ENCODE measurements at regions not wholly inside any gene's neighbourhood (a gene's known extent, or its start where the extent isn't known, plus 50 kb on each side); places are given as distances from the start of the nearest gene placed in this dataset.

- DNase-seq: no peak
Measured at GRCh38 chr6:156182356-156182755, 594.8 kb upstream of the ARID1B start.

GRCh38 chr6:156181506-156181905 lies 595.7 kb upstream of the ARID1B start:
- DNase-seq: no peak

DNA sequence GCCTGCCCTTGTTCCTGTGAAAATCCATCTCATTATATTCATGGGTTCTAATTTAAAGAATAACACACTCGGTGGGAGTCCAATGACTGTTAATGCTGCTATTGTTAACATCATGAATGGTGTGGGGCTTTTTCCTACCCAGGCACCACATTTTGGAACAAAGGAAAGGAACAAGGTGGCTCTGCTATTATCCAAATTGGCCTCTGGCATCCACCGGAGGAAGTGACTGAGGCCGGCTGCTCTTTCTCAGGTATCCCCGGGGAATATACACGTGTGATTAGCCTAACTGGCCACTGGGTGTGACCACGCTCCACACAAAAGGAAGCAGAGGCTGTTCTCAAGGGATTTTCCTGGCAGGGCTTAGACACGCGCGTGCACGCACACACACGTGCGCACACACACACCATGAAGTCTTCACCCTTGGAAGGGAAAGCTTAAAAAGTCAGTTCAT lies 601.2 kb upstream of the ARID1B start:
- DNase-seq: no peak

- no peak for DNase-seq
Measured at GRCh38 chr6:156175433-156175832, 601.7 kb upstream of the ARID1B start.

DNA sequence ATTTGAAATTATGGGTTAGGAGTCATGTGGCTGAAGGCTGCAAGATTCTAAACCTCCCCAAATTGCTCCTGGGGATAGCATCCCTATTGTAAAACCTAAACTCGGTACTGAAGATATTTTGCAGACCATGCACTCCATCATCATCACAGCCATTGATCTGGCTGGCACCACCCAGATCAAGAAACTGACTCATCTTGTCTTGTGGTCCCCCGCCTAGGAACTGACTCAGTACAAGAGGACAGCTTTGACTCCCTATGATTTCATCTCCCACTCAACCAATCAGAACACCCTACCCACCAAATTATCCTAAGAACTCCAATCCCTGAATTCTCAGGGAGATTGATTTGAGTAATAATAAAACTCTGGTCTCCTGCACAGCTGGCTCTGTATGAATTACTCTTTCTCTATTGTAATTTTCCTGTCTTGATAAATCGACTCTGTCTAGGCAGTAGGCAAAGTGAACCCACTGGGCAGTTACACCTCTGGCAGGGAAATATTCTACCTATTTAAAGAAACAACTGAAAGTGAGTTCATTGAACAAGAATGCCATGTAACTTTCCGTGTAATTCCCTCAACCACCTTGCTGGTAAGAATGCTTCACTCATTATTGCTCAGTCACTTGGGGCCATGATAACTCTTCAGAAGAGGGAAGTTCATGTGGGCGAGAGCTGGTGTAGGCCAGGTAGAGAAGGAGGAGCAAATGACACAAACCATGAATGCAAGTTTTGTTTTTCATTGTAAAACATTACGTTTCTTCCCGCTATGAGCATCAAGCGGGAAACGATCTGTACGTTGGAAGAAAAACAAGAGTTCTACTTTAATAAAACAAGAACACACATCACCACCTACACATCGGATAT lies 602.9 kb upstream of the ARID1B start:
- no peak for DNase-seq

GRCh38 chr6:156169371-156169770 lies 607.8 kb upstream of the ARID1B start:
- no peak for DNase-seq

DNA sequence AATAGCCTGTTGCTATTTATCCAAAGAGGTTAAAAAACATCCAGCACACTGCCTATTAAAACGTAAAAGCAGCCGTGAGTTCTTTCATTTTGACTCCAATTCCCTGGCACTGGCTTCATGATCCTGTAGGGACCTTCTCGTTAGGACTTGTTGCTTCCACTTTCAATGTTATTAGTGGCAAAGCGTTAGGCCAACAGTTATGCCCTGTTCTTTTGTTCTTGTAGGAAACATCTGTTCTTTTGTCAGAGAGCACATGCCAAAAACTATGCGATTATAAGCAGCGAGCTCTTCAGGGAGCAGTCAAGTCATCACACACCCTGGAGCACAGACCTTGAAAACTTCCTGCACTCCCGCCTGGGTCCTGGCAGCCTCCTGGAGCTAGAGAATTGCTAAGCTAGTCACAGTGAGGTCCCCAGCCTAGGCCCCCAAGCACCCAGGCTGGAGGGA lies 609.5 kb upstream of the ARID1B start:
- peak; percentile 70 for DNase-seq

DNA sequence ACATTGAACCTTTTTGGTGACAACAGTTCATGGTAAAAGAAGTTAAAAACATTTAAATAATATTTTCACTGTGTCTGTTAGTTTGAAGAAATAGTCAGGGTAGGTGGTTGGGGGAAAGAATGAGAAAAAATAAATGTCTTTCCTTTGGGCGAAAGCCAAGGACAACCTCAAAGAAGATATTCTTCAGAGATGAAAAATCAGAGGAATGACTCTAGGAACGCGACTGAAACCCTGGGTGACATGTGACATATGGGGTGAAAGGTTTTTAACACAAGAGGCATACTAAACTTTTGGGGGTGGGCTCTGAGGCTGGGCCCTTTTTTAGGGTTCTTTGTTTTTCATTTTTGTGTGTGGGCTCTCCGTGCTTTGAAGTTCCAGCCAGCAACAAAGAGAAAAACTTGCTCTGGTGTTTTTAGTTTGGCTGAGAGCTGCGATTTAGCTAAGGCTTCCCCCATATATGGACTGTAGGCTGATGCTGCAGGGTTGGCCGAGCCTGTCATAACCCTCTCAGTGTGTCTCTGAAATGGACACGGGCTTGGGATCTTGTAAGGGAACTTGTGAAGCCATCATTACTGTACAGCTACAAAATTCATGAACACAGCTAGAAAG lies 610.1 kb upstream of the ARID1B start:
- peak; percentile 68 for DNase-seq

DNA sequence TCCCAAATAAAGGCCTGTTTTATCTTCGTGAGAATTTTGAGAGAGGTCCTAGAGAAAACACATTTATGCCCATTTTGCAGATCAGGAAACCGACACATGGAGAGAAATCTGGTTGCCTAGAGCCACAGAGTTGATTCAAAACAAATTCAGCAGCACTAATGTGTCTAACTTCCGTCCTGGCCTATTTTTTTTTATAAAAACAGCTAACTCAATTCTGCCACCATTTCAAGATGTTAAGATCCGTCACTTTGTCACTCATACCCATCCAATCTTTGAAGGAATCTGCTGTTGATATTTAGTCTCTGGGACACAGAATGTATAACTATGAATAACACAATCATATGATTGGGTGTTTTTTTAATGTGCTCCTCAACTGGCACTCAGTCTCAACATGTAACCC lies 611.1 kb upstream of the ARID1B start:
- DNase-seq: no peak

GRCh38 chr6:156164701-156165452 lies 612.3 kb upstream of the ARID1B start:
- DNase-seq: no peak

- DNase-seq: no peak
Measured at GRCh38 chr6:156163311-156163710, 613.9 kb upstream of the ARID1B start.

GRCh38 chr6:156161471-156161870 lies 615.7 kb upstream of the ARID1B start:
- no peak for DNase-seq

DNA sequence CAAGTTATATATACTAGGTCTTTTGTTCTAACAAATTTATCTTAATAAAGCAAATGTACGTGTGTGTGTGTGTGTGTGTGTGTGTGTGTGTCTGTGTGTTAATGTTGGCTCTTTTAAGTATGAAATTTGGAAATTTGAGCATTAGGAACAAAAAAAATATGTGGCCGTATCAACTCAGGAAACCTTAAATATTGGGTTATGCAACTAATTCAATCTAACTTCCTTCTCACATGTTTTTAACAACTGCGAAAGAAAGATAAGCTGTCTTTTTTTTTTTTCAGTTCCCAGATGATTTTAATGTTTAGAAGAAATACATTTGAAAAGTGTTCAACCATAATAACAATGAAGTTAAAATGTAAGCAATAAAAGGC lies 616.4 kb upstream of the ARID1B start:
- DNase-seq: no peak

DNA sequence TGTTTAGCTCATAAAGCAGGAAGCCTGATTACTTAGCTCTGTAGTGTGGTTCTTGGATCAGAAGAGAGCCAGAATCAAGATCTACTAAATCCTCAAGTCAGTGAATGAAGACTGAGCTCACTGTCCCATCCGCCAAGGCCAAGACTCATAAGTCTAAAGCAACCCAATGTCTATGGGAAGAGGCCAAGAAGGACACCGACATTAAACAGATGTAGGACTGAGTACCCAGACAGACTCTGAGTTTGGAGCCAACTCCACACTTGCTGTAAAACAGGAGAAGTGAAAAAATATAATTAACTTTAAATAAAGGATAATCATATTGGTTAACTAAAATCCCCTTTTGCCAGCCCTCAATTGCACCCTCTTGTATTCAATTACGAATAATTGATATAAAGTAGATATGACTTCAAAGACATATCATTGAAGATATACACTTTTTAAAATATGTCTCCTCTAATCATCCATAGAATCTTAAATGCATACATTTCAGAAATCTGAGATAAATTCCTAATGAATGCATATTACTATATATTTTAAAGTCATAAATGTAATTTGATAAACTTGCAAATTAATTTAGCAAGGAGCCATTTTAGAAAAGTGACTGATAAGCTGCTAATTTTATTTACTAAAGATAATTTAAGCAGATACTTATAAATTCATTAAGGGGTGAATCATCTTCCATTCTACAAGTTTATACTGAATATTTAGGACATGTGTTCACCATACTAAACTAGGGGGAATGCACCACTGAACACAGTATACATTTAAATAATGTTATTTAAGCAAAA lies 617.0 kb upstream of the ARID1B start:
- no peak for DNase-seq

DNA sequence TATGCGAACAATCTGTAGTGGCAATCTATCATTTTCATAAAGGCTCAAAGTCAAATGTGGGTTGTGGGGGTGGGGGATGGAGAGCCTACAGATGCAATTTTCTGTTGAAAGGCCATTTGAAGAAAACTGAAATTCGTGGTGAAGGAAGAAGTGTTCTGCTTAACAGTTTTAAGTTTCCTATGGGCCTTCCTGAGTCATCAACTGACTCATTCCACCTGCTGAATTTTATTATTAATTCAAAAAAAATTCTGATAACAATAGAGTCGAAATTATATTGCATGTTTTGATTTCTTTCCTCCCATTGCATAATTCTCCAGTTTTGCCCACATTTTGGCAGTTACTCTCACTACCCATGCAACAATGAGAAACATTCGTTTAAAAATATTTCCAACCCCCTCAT lies 622.3 kb upstream of the ARID1B start:
- no peak for DNase-seq

GRCh38 chr6:156150391-156150790 lies 626.8 kb upstream of the ARID1B start:
- no peak for DNase-seq

- no peak for DNase-seq
Measured at GRCh38 chr6:156146891-156147290, 630.3 kb upstream of the ARID1B start.

DNA sequence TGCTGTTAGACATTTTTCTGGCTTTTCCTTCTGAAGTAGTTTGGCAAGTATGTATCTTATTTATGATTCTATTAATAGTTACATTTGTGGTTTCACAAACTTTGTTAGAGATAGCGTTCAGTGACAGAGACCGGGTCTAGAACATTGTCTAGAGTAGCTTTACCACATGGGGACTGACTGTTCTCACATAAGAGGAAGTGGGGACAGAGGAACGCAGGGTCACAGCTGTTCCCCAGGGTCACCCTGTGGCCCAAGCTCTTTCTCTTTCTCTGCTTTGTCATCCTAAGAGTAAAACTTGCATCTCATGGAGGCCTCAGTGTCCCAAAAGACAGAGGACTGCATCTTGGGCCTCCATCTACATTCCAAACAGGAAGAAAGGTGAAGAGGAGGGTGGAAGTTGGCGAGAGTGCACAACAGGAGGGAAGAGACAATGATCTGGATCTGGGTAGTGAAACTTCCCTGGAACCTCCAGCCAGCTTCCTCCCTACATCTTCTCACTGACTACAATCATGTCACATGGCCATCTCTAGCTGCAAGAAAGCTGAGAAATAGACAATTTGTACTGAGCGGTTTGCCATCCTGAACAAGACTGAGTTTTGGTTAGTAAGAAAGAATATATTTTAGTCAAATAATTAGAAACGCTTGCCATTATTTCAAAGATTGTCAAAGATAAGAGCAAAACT lies 645.8 kb upstream of the ARID1B start:
- DNase-seq: no peak

DNA sequence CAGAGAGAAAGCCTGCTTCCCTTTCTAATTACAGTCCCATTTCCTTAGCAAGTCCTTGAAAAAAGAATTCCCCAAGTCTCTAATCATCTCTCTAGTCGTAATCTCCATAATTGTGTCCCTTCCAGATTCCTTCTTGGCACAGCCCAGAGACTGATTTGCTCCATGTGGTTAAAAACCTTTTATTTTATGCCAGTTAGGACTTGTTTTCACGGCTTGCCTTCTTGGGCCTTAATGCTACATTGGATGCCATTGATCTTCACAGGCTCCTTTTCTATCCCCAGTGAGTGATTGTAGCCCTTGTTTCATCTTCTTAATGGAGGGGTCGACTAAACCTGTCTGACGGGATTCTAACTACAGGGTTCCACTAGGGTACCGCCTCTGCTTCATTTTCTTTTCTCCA lies 650.6 kb upstream of the ARID1B start:
- DNase-seq: no peak

- DNase-seq: no peak
Measured at GRCh38 chr6:156125844-156126243, 651.3 kb upstream of the ARID1B start.

- DNase-seq: no peak
Measured at GRCh38 chr6:156123731-156124130, 653.4 kb upstream of the ARID1B start.

DNA sequence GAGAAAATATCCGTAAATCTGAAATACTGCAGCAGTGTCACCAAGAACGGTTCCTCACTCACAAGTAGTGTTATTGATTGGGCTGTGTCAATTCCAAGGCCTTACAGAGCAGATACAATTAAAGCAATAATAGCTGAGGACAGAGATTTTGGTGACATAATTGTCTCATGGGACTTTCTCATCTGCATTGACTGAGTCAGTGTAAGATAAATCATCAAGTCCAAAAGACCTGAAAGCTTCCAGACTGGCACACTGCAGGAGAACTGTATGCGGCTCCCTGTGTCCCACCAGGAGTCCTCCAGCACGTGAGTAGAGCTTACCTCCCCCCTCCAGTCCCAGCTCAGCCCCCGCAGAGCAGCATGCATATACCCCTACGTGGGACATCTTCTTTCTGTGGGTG lies 655.2 kb upstream of the ARID1B start:
- no peak for DNase-seq

All from skin of body (tissue), 1 donor.